ENCODE measurements at regions not wholly inside any gene's neighbourhood (a gene's known extent, or its start where the extent isn't known, plus 50 kb on each side); places are given as distances from the start of the nearest gene placed in this dataset.

- intact Hi-C loops (cut with DNase I), result no loop called here
- no peak overlapping the region for H3K4me3 ChIP-seq
- WGBS, 2 donors, result 82 to 90% methylated on average over 11 of the region's 11 CpGs
- TF ChIP-seq CTCF (IDR thresholded peaks at IDR 0.05), result no peak
- TF ChIP-seq POLR2A (IDR thresholded peaks at IDR 0.05), result no peak
- no peaks in the 10 kb centered on the region for H3K9me3 ChIP-seq
- no peaks in the 10 kb centered on the region for H3K27me3 ChIP-seq
- no peaks in the 10 kb centered on the region for H3K4me1 ChIP-seq
- ATAC-seq (no peak), DNase-seq (no peak)
- no peaks in the 10 kb centered on the region for H3K36me3 ChIP-seq (replicated peaks in 1 of 2; ENCODE audit: insufficient read depth in 1 of 2, low read depth in 2 of 2)
- H3K27ac ChIP-seq, result no peak overlapping the region
These were observed 51.9 kb upstream of the STX18 start for GRCh38 chr4:4593596-4594284.

- intact Hi-C loops (cut with DNase I), result no loop called here
- Histone ChIP-seq H3K4me1 (no peaks in the 10 kb centered on the region), H3K4me3 (no peak overlapping the region), H3K27ac (no peak overlapping the region), H3K27me3 (no peaks in the 10 kb centered on the region), H3K36me3 (replicated peaks in 1 of 2; ENCODE audit: insufficient read depth in 1 of 2, low read depth in 2 of 2) (no peaks in the 10 kb centered on the region), H3K9me3 (no peaks in the 10 kb centered on the region)
- DNase-seq (no peak), ATAC-seq (no peak)
- 81 to 84% methylated on average over 4 of the region's 4 CpGs for WGBS, 2 donors
- TF ChIP-seq POLR2A (IDR thresholded peaks at IDR 0.05) (no peak), CTCF (IDR thresholded peaks at IDR 0.05) (no peak)
These were observed 50.6 kb upstream of the STX18 start for GRCh38 chr4:4592414-4592813.

Measured in body of pancreas (tissue), 4 donors.